ENCODE measurements at regions not wholly inside any gene's neighbourhood (a gene's known extent, or its start where the extent isn't known, plus 50 kb on each side); places are given as distances from the start of the nearest gene placed in this dataset.

DNA sequence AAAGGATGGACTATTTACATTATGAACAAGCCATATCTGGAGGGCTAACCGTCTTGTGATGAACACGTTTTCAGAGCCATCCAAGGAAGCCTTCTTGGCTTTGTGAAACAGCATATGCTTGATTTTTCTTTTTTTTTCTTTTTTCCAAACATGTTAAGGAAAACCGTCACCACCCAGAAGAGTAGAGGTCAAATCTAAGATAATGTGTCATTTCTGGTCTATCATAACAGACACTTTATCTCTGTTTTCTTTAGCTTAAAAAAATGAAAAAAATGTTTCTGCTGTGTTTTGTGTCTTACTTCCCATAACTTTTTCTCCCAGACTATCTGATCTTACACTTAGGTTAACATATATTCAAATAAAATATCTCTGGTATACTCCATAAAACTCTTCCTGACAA is 76.1 kb upstream of the DGKB start:
- TF ChIP-seq, protein P1, sequence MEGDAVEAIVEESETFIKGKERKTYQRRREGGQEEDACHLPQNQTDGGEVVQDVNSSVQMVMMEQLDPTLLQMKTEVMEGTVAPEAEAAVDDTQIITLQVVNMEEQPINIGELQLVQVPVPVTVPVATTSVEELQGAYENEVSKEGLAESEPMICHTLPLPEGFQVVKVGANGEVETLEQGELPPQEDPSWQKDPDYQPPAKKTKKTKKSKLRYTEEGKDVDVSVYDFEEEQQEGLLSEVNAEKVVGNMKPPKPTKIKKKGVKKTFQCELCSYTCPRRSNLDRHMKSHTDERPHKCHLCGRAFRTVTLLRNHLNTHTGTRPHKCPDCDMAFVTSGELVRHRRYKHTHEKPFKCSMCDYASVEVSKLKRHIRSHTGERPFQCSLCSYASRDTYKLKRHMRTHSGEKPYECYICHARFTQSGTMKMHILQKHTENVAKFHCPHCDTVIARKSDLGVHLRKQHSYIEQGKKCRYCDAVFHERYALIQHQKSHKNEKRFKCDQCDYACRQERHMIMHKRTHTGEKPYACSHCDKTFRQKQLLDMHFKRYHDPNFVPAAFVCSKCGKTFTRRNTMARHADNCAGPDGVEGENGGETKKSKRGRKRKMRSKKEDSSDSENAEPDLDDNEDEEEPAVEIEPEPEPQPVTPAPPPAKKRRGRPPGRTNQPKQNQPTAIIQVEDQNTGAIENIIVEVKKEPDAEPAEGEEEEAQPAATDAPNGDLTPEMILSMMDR (IDR thresholded peaks at IDR 0.05) = no peak
- no peak for TF ChIP-seq POLR2A (IDR thresholded peaks at IDR 0.05)
